ENCODE measurements at regions not wholly inside any gene's neighbourhood (a gene's known extent, or its start where the extent isn't known, plus 50 kb on each side); places are given as distances from the start of the nearest gene placed in this dataset.

DNA sequence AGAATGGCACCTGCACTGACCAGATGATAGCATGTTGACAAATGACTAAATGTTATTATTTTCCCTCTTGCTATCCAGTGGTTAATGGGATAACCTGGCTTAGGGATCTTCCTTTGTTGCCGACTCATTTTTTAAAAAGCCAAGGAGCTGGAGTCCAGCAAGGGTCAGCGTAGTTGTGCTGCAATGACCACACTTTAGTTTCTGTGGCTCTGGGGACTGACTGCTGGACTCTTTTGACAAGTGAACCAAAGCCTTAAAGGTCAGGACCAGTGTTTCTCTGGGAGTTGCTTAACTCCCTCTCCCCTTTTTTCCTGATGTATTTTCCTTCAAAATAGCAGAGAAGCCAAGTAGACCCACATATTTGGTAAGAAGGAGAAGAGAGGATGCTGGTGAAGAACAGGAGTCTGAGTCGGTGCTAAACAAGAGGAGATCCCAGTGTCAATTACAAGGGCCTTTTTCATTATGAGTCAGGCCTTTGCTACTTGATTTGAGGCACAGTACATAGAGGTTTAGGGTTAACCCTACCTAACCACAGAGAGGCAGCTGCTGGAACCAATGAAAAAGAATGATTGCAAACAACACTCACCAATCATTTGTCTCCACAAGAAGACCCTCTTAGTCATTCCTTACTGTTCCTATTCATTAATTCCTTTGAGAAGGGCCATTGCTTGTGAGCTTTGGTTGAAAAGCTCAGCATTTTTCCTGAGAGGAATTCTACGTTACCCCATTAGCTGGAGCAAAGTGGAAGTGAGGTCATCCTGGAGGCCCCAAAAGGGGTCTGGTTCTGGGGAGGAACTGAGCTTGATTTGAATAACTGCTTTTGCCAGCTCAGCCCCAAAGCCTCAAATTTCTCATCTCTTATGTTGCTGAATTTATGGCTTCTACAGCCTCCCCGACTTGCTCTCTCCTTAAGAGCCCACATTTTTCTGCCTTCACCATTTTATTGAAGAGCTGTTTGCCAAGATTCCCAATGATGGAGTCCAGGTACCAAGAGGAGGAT is 137.6 kb upstream of the HNMT start:
- no peak for DNase-seq

DNA sequence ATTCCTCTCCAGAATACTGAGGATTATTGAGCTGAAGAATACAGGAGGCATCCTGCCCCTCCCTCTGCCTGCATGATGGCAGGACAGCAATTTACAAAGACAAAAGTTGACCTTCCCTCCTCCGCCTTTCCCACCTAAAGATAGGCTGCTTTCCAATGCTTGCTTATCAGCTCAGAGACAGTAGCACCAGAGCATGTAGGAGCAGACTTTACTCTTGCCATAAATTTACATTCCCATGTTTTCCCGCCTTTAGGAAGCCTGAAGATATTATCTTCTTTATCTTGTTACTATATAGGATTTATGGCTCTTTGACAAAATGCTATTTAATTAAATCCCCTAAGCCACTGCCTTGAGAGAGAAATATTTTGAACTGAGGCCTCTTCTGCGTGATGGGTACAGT is 135.6 kb upstream of the HNMT start:
- no peak for DNase-seq

DNA sequence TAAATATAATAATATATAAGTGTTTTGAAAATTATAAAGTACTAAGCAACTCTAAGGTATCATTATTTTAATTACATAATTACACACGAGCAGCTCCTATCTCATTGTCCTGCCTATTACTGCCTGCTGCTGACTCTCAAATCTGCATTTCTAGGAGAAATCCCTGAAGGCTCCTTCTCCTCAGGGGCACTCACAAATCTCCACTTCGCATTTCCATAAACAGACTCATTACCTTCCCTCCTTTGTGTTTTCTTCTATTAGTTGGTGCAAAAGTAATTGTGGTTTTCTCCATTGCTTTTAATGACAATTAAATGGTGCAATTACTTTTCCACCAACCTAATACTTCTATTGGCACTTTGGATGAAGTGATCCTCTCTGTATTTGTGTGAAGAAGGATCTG is 135.0 kb upstream of the HNMT start:
- no peak for DNase-seq

DNA sequence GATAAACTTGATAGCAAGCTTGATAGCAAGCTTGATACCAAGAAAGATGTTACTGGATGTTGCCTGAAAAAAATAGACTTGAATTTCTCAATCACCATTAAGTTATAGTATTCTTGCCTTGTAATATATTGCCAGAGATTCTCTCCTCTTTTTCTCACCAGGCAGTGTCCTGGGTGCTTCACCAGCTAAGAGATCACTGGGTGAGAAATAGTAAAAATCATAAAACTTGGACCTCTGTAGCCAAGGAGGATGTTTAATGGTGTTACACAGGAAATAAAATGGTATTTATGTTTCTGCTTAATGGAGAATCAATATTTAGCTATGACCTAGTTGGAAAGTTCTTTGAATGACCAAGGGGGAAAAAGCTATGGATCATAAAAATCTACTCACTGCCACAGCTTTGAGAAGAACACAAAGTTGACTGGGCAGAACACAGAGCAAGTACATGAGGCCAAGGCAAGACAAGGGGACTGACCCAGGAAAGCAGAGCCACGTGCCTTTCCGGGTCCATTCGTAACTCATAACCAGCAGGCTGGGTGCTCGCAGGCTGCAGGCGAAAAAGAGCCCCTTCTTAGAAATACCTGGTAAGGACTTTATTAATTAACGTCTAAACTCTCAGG is 129.4 kb upstream of the HNMT start:
- DNase-seq: no peak

DNA sequence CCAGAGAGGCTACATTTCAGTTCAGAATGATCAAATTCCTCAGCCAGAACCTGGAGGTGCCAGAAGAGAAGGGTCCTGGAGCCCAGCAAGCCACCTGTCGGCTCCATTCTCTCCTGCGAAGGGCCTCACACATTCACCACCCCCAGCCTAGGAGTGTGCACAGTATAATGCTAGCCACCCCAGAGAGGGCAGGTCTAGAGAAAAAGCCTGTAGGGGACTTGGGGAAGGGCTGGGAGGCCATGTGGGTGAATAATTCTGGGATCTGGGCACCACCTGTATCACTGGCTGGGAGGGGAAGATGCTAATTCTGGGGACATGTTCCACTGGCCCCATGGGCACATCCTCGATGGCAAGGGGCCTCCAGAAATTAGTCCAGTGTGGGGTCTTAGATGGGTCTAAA is 127.6 kb upstream of the HNMT start:
- no peak for DNase-seq

DNA sequence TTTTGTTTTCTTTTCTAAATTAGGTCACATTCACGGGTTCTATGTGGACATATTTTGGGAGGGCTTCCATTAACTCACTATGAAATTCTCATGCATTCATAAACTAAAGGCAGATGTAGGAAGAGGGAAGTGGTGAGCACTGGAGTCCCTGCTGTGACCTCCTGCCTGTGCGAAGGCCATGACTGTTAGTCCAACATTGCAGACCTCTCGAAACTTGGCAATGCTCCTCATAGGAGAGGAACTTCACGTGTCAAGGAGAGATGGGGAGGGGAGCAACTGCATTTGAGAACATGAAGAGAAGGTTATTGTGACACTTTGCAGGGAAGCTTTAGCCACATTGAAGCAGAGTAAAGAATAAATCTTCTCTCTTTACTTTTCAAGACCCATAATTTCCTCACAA is 126.4 kb upstream of the HNMT start:
- no peak for DNase-seq

DNA sequence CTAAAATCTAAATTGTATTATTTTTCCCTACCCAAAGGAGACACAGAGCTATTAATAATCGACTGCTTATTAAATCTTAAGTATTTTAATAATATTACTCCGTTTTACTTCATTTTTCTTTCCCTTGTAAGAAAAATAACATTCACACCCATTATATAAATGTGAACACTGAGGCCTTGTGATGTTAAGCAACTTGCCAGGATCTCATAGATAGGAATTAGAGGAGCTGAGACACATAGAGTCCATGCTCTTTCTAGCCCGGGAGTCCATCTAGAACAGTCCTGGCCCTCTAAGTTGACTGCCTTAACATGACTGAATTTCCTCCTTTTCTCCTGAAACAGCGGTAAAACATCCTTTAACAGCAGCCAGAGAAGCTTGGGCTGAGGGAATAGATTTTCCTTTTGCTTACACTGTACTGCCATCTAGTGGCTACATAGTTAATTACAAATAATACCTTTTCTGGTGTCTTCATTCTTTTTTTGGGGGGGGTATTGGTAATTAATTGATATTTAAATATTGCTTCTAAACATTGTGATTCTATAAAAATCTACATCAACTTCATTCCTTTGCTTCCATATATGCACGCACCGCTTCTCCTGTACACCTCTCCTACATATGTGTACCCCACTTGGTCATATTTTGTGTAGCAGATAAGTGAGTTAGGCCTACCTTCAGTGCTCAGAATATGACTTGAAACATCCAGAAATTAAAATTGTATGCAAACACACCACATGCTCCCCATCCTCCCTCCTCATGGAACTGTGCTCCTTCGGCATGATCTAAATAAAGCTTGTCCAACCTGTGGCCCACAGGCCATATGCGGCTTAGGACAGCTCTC is 125.8 kb upstream of the HNMT start:
- DNase-seq: peak; percentile 33

DNA sequence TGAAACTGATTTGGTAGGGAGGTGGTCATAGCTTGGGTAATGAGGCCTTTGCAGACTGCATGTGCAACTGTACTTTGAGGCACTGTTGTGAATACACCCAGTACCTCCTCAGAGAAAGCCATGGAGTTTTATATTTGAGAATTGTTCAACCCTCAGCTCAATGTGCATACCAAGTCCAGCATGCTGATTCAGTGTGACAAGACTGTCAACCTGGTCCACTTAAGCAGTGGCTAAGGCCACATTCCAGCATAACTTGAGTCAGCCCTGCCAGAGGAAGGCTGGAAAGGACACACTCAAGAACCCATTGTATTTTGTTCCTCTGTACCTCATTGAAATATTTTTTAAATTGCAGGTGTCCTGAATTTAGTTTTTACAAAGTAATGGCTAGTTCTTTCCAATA is 121.8 kb upstream of the HNMT start:
- DNase-seq: no peak

DNA sequence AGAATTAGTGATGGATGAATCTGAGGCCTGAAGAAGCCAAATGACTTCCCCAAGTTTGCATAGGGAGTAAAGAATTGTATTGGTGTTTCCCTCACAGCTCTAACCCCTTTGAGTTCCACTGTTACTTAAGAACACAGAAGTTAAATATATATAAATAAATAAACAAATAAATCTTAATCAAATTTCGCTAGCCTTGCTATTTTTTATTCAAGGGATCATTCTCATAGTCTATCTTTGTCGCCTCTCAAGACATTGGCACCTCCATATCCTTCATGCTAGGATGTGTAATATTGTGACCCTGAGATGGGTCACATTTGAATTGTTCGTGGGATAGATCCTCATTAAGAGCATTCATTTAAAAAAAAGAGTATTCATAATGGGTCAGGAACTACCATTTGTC is 121.3 kb upstream of the HNMT start:
- DNase-seq: no peak

DNA sequence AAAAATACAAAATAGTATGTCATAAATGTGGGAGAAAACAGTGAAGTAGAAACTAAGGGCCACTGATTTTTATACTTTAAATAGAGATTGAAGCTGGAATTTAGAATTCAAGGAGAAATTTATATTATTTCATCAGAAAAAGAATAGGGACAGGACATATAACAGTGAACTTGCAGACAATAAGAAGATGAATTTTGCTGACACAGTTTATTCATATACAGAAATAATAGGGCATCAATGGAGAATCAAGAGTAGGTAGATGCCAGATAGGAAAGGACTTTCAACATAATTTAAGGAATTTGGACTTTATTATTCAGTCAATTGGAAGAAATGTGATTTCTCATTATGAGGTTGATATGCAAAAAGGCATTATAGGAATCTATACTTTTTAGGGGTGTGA is 118.9 kb upstream of the HNMT start:
- DNase-seq: no peak

DNA sequence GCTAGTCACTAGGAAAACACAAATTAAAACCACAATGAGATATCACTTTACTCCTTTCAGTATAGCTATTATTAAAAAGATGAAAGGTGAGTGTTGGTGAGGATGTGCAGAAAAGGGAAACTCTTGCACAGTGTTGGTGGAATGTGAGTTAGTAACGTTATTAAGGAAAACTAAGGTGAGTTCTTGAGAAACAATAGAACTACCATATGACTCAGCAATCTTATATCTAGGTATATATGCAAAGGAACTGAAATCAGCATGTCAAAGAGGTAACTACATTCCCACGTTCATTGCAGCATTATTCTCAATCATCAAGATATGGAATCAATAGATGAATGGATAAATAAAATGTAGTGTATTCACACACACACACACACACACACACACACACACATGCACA is 117.3 kb upstream of the HNMT start:
- DNase-seq: no peak

DNA sequence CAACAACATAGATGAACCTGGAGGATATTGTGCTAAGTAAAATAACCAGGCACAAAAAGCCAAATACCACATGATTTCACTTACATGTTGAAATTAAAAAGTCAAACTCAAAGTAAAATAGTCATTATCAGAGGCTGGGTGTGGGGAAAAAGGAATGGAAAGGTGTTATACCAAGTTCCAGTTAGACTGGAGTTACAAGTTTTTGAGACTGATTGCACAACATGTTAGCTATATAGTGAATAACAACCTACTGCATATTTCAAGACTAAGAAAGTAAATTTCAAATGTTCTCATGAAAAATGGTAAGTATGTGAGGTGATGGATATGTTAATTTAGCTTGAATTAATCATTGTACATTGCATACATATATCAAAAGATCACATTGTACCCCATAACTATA is 116.8 kb upstream of the HNMT start:
- DNase-seq: no peak

DNA sequence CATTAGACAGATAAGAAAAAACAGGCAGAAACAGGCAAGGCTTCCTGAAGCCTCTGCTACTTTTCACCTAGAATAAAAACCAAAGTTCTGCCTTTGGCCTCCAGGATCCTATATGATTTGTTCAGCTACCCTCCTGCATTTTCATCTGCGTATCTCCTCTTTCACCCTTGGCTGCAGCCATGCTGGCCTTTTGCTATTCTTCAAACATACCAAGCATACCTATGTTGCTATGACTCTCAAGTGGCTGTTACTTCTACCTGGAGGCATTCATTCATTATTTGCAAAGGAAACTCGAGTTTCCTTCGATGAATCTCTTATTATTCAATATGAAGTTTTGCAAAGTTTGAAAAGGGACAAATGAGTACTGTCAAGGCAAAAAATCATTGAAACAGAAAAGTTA is 106.4 kb upstream of the HNMT start:
- DNase-seq: no peak

DNA sequence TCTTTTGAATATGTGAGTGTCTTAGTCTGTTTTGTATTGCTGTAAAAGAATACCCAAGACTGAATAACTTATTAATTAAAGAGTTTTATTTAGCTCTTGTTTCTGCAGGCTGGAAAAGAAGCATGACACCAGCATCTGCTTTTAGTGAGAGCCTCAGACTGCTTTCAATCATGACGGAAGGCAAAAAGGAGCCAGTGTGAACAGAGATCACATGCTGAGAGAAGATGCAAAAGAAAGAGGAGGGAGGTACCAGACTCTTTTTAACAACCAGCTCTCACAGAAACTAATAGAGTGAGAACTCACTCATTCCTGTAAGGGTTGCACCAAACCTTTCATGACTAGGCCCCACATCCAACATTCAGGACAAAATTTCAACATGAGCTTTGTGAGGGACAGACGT is 101.6 kb upstream of the HNMT start:
- DNase-seq: no peak

DNA sequence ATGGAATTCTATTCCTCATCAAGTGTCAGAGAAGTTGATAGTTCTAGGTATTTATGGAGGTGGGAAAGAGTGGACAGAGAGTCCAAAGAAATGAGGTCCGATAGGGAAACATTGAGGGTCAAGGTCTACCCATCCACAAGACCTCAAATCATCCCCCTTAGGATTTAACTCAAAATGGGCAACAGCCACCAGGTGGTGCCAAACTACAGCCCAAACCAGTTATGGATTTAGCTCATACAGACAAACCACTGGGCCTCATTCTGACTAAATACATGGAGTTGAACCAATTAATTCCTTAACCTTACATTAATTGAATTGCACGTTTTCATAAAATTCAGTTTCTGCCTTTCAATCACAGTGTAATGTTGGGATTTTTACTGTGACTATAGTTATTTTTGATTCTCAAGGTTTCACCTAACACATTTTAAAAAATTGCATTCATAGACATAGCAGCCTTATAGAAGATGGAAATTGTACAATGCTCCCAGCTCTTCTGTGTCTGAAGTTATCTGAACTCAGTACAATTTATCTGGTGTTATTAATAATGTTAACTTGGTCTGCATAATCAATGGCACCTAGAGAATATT is 98.2 kb upstream of the HNMT start:
- DNase-seq: no peak

DNA sequence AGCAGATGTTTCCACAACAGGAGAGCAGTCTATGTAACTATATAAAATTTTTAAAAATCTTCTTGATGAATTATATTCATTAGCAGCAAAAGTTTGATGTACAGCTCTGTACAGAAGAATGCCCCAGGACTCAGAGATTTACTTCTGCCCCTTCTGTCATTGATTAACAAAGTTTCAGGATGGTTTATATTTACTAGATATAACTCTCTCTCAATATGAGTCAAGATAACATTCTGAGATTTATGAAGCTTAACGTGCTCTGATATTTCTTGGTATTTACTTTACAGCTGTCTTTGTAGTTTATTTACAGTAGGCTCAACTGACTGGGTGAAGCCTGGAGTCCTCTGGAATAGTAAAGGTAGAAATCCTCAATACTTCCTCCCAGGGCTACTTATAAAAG is 93.6 kb upstream of the HNMT start:
- no peak for DNase-seq

DNA sequence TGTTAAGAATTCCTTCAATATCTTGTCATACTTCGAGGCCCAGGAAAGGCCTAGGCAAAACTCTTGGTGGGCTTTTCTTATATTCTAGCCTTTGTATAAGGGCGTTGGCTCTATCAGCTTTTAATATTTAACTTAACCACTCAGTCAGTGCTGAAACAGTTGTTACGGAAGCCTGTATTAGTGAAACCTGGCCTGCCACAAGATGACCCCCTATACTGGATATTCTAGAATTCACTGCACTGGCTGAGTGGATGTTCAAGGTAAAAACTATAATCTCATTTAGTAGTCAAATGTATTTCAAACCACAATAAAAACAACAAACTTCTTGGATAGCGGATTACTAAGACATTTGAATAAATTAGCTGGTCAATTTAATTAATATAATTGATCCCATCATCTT is 91.7 kb upstream of the HNMT start:
- DNase-seq: no peak

DNA sequence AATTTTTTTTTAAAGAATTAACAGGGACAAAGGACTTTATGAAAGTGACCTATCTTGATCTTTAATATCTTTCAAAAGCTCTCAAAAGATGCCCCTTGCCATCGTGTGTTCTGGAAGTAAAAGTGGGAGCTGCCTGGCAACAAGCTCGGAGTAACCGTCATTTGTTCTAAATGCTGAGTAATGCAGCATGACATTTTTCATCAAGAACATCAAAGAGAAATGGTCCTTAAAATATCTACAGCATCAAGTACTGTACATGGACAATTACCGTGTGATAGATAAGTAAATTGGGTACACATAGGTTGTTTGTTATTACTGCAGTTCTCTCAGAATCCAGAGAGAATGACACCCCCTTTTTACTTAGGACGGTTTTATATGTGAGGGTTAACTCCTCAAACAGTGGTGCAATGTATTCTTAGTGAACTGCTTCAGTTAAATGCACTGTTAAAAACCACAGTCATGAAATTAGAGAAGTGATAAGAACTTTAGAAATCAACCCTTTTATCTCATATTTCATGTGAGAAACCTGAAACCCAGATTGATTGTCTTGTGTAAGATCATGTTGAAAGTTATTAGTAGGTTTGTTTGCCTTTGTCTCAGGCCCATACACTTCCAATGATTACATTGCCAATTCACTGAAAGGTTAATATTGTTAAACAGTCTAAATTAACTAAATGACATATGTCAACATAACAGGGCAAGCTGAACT is 90.6 kb upstream of the HNMT start:
- DNase-seq: no peak

DNA sequence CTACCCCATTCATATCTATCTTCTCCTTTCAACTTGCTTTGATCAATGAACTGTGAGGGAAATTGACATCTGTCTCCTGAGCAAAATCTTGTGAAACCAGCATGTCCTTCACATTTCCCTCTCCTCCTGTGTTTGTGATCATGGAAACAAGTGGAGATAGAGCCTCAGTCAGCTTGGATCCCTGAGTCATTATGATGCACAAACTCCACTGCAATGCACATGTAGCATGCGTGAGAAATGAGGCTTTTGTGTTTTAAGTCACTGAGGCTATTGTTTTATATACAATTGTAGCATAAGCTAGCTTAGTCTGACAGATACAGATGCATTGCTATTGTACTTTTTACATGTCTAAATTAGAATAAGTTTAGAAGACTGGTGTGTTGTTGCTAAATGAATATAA is 85.2 kb upstream of the HNMT start:
- no peak for DNase-seq

DNA sequence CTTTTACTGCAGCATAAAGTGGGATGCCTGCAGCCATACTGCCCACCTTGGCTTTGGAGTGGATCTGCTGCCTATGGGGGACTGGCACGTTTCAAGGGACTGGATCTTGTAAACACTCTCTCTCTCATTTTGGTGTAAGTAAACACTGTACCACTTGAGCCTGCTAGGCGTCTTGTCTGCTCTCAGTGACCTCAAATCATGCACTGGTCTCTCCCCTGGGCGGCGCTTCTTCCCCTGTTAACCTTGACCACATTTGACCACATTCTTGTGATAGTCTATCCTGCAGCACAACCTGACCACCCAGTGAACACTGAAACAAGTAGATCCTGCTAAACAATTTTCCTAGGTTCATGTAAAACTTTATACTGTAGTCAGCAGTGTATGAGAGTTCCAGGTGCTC is 82.6 kb upstream of the HNMT start:
- no peak for DNase-seq

DNA sequence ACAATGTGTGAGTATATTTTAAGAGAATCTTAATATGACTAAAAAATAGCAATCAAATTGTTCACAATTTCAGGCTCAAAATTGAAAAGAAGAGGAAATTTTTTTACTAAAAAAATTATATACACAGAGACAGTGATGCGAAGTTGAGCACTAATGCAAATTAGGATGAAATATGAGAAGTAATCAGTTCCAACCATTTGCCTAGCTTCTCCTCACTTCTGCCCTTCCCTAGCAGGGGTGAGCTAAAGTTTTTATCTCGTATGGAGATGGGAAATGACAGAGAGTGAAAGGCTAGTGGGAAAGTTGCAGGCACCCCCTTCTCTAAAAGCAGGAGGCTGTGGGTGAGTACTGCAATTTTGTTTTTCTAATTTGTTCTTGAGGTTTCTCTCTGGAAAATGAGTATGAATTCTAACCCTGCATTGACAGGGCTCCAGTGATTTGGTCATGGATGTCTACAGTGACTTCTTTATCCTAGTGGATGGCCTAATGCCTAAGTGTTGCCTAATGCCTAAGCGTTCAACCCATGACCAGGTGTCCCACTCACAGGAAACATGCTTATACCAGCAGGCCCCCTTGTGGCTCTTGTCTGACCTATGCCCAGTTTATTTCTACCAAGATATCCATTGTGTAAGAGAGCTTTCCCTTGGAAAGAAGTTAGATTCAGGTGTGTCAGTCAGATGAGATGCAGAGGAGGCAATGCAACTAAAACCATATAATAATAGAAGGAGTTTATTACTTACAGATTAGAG is 78.0 kb upstream of the HNMT start:
- DNase-seq: no peak

DNA sequence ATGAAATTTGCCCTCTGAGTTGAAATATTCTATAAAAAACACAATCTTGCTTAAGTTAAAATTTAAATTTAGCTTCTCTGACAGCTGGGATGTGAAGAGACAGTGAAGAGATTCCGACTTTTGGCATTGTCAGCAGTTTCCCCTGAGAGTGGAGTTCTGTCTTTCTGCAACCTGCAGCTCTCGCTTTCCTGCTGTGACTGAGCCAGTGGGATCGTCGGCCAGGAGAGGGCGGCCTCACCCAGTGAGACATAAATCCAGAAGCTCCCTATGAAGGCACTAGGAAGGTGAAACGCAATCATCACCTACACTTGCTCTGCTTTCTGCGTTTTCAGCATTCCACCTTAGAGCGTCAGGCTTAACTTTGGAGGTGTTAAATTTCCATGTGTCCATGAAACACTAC is 75.4 kb upstream of the HNMT start:
- DNase-seq: no peak
